ENCODE measurements at regions not wholly inside any gene's neighbourhood (a gene's known extent, or its start where the extent isn't known, plus 50 kb on each side); places are given as distances from the start of the nearest gene placed in this dataset.
"Not testable (repeated sequence)": the region's sequence is repeated elsewhere in the genome, so short reads cannot be mapped to it uniquely, and the experiment has no call there.

DNA sequence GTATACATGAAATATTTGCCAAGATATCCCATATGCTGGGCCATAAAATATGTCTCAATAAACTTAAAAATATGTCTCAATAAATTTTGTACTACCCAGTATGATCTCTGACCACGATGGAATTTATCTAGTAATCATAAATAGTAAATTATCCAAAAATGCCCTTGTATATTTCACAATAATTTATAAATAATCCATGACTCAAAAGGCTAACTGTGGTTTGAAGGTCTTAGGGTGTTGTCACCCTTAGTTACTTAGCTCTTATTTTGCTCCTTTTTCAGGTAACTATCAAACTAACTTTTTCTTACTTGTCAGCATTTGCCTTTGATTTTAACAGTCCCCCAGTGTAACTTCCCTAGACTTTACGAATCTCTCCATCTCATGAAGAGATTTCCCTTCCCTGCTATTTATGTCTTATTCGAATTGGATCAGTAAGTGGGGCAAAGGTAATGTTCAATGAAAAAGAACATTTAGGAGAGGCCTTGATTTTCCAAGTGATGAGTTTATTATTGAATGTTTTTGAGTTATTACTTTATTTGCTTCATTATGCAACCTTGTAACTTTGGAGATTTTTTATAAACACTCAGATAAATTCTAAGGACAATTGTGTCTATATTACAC, 109.0 kb upstream of the THBS2 start:
- H3K4me3 ChIP-seq (ENCODE audit: control insufficient read depth, low read depth, low read length) = no peak overlapping the region
- TF ChIP-seq, protein P1, sequence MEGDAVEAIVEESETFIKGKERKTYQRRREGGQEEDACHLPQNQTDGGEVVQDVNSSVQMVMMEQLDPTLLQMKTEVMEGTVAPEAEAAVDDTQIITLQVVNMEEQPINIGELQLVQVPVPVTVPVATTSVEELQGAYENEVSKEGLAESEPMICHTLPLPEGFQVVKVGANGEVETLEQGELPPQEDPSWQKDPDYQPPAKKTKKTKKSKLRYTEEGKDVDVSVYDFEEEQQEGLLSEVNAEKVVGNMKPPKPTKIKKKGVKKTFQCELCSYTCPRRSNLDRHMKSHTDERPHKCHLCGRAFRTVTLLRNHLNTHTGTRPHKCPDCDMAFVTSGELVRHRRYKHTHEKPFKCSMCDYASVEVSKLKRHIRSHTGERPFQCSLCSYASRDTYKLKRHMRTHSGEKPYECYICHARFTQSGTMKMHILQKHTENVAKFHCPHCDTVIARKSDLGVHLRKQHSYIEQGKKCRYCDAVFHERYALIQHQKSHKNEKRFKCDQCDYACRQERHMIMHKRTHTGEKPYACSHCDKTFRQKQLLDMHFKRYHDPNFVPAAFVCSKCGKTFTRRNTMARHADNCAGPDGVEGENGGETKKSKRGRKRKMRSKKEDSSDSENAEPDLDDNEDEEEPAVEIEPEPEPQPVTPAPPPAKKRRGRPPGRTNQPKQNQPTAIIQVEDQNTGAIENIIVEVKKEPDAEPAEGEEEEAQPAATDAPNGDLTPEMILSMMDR (IDR thresholded peaks at IDR 0.05; ENCODE audit: control insufficient read depth, insufficient read depth, low read depth, low read length, missing control alignments) = no peak
- DNase-seq (ENCODE audit: low read depth) = no peak

DNA sequence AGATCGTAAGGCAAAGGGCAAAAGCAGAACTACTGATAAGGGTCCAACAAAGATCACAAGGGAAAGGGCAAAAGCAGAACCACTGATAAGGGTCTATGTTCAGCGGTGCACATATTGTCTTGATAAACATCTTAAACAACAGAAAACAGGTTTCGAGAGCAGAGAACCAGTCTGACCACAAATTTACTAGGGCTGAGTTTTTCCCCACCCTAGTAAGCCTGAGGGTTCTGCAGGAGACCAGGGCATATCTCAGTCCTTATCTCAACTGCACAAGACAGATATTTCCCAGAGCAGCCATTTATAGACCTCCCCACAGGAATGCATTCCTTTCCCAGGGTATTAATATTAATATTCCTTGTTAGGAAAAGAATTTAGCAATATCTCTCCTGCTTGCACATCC, 101.4 kb upstream of the THBS2 start:
- DNase-seq (ENCODE audit: low read depth); H3K4me3 ChIP-seq (ENCODE audit: control insufficient read depth, low read depth, low read length): not testable (repeated sequence)

DNA sequence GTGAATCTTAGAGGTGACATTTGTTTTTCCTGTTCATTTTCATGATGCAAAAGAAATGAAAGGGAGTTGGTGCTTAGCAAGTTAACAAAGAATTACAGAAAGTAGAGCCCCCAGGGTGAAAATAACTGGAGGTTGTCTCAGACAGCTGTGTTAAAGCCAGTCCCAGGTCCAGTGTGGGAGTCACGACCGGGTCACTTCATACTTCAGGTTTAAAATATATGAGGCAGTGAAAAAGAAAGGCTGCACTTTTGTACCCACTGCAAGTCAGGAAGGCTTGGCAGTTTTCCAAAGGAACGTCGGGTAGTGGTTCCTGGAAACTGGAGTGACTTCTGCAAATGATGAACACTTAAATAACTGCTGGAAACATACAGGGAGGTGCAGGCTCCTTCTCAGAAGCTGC, 91.5 kb upstream of the THBS2 start:
- DNase-seq (ENCODE audit: low read depth) = no peak
- TF ChIP-seq, protein P1 (IDR thresholded peaks at IDR 0.05; ENCODE audit: control insufficient read depth, insufficient read depth, low read depth, low read length, missing control alignments) = no peak
- no peak overlapping the region for H3K4me3 ChIP-seq (ENCODE audit: control insufficient read depth, low read depth, low read length)

DNA sequence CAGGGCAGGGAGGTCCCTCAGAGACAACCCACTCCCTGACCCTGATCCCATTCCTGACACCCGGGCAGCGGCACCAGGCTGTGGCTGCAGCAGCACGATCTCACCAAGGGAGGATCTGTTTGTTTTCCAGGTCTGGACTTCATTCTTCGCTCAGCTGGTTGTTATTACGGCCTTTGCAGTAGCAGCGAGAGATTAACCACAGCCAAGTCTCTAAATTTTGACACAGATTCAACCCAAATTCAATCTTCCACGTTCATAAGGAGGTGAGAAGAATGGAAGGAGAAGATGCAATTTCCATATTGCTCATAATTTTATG, 91.1 kb upstream of the THBS2 start:
- no peak overlapping the region for H3K4me3 ChIP-seq (ENCODE audit: control insufficient read depth, low read depth, low read length)
- DNase-seq (ENCODE audit: low read depth) = no peak
- TF ChIP-seq, protein P1 (IDR thresholded peaks at IDR 0.05; ENCODE audit: control insufficient read depth, insufficient read depth, low read depth, low read length, missing control alignments) = no peak

DNA sequence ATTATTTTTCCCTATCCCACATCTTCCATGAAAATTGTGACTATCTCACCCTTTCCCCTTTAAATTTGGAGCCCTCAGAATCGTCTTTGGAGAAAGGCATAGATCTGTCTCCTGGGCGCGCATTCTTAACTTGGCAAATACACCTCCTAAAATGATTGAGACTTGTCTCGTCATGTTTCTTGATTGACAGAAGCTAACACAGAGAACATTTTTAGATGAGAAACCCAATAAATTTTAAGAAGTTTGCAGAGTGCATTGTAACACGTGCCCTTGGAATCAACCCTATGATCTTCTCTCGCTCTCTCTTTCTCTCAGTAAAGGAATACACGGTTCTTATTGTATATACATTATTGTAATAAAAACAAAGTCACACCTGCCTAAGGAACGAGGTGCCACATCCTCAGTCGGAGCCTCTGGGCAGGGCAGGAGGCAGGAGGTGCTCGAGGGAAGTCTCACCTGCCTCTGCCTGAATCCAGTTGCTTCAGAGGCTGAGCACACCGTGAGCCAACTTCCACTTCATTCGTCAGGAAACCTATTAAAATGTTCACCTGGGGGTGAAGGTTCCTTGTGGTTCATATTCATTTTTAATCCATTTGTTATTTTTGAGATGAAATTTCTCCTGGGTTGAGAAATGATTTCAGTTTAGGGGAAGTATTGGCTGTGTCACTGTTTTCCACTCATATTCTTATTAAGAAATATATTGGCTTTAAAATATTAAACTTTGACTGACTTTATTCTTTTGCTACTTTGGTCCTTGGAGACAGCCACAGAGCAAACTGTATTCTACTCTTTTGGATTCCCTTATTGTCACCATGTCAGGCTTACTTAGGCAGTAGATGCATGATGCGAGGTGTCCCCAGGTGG, 90.5 kb upstream of the THBS2 start:
- no peak overlapping the region for H3K4me3 ChIP-seq (ENCODE audit: control insufficient read depth, low read depth, low read length)
- no peak for DNase-seq (ENCODE audit: low read depth)
- TF ChIP-seq, protein P1 (IDR thresholded peaks at IDR 0.05; ENCODE audit: control insufficient read depth, insufficient read depth, low read depth, low read length, missing control alignments) = no peak

DNA sequence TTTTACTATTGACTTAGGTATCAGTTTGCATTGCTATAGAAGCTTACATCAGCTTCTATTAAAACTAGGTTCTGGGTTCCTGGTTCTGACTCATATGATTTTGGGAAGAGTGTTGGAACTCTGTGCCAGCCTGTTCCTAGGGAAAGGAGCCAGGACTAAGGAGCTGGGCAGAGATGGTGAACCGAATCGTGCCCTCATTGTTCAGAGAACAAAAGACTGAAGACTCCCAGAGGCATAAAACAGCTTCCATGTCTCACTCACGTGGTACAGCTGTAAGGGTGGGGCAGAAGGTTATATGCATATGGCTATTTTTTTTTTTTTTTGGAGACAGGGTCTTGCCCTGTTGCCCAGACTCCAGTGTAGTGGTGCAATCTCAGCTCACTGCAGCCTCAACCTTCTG, 89.1 kb upstream of the THBS2 start:
- no peak overlapping the region for H3K4me3 ChIP-seq (ENCODE audit: control insufficient read depth, low read depth, low read length)
- TF ChIP-seq, protein P1 (IDR thresholded peaks at IDR 0.05; ENCODE audit: control insufficient read depth, insufficient read depth, low read depth, low read length, missing control alignments) = no peak
- no peak for DNase-seq (ENCODE audit: low read depth)

DNA sequence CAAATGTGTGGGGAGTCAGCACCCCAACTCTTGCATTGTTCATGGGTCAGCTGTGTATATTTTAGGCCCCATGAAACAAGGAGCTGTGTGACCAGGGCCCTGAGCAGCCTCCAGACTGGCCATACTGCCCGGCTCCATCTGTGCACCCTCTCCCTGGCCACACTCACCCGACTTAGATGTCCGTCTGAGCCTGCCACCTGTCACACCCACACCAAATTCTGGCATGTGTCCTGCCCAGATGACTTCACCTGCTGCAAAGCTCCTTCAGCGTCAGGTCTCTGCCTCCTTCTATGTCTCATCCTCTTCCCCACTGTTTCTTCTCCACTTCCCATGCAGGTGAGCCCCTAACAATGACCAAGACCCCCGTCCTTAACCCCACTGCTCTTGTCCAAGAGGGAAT, 88.1 kb upstream of the THBS2 start:
- DNase-seq (ENCODE audit: low read depth) = no peak
- TF ChIP-seq, protein P1 (IDR thresholded peaks at IDR 0.05; ENCODE audit: control insufficient read depth, insufficient read depth, low read depth, low read length, missing control alignments) = no peak
- no peak overlapping the region for H3K4me3 ChIP-seq (ENCODE audit: control insufficient read depth, low read depth, low read length)

Data from AG09309 (cell line).